Endothelial cell (in vitro differentiated cells): ENCODE measurements at regions not wholly inside any gene's neighbourhood (a gene's known extent, or its start where the extent isn't known, plus 50 kb on each side); places are given as distances from the start of the nearest gene placed in this dataset.

ENCODE experiments used
- DNase-seq: peaks from one replicate; pipeline ENCODE4 v3.0.0; 2021; ENCODE audit warnings: low spot score
- H3K27ac Mint-ChIP-seq: one replicate; pipeline ENCODE4 v1.8.0; 2021; ENCODE audit warnings: mixed read lengths, inconsistent platforms; ENCODE audit not compliant: unreplicated experiment
- H3K27me3 Mint-ChIP-seq: one replicate; pipeline ENCODE4 v1.8.0; 2021; ENCODE audit warnings: mild to moderate bottlenecking, moderate library complexity, mixed read lengths, inconsistent platforms; ENCODE audit not compliant: unreplicated experiment
- H3K36me3 Mint-ChIP-seq: one replicate; pipeline ENCODE4 v1.8.0; 2021; ENCODE audit warnings: mild to moderate bottlenecking, low read depth, mixed read lengths, inconsistent platforms; ENCODE audit not compliant: unreplicated experiment
- H3K4me1 Mint-ChIP-seq: one replicate; pipeline ENCODE4 v1.8.0; 2021; ENCODE audit warnings: mild to moderate bottlenecking, mixed read lengths, inconsistent platforms; ENCODE audit not compliant: unreplicated experiment
- H3K4me3 Mint-ChIP-seq: one replicate; pipeline ENCODE4 v1.8.0; 2021; ENCODE audit warnings: mild to moderate bottlenecking, mixed read lengths, inconsistent platforms; ENCODE audit not compliant: unreplicated experiment
- H3K9me3 Mint-ChIP-seq: one replicate; pipeline ENCODE4 v1.8.0; 2021; ENCODE audit warnings: mixed read lengths, inconsistent platforms; ENCODE audit not compliant: unreplicated experiment
- CTCF ChIP-seq: fragments of 200-600 bp; sonication (generic); IDR thresholded peaks from one replicate; pipeline ENCODE4 v1.5.0; 2021; ENCODE audit warnings: antibody characterized with exemption; ENCODE audit not compliant: unreplicated experiment

DNA sequence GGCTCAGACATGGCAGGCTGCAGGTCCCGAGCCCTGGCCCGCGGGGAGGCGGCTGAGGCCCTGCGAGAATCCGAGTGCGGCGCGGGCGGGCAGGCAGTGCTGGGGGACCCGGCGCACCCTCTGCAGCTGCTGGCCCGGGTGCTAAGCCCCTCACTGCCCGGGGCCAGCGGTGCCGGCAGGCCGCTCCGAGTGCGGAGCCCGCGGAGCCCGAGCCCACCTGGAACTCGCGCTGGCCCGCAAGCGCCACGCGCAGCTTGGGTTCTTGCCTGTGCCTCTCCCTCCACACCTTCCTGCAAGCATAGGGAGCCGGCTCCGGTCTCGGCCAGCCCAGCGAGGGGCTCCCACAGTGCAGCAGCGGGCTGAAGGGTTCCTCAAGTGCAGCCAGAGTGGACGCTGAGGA lies 97.5 kb downstream of the QDPR start:
- TF ChIP-seq CTCF, result no peak
- DNase-seq, result no peak
- Mint-ChIP-seq H3K4me1 (peaks cover 5% of the 10 kb centered on the region), H3K4me3 (no peak overlapping the region), H3K36me3 (peaks cover 3% of the 10 kb centered on the region), H3K27me3 (no peaks in the 10 kb centered on the region), H3K27ac (no peak overlapping the region), H3K9me3 (peaks cover 4% of the 10 kb centered on the region)

DNA sequence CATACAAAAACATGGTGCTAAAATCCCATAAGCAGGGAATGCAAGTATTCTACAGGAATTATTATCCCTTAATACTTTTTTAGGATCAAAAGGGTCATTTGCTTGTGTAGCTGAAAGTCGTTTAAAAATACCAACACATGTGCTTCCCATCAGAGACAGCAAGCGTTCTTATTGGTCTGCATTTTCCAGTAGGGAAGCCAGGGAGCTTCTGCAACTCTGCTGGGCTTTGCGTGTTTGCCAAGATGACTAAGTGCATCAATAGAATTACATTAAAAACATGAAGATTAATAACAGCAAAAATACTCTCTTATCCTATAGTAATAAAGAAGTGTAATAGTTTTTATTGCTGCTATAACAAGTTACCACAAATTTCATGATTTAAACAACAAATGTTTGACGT lies 111.2 kb downstream of the QDPR start:
- no peaks in the 10 kb centered on the region for H3K4me1 Mint-ChIP-seq
- no peak overlapping the region for H3K4me3 Mint-ChIP-seq
- DNase-seq, result no peak
- no peak overlapping the region for H3K27ac Mint-ChIP-seq
- no peak for TF ChIP-seq CTCF
- no peaks in the 10 kb centered on the region for H3K36me3 Mint-ChIP-seq
- no peaks in the 10 kb centered on the region for H3K9me3 Mint-ChIP-seq
- no peaks in the 10 kb centered on the region for H3K27me3 Mint-ChIP-seq

GRCh38 chr4:17398805-17399204 lies 113.1 kb downstream of the QDPR start:
- no peaks in the 10 kb centered on the region for H3K9me3 Mint-ChIP-seq
- H3K4me1 Mint-ChIP-seq, result no peaks in the 10 kb centered on the region

GRCh38 chr4:17398035-17398434 lies 113.9 kb downstream of the QDPR start:
- no peak overlapping the region for H3K27ac Mint-ChIP-seq
- no peaks in the 10 kb centered on the region for H3K4me1 Mint-ChIP-seq
- no peak for TF ChIP-seq CTCF
- H3K9me3 Mint-ChIP-seq, result no peaks in the 10 kb centered on the region
- no peak for DNase-seq
- H3K36me3 Mint-ChIP-seq, result no peaks in the 10 kb centered on the region
- no peak overlapping the region for H3K4me3 Mint-ChIP-seq
- peaks cover 5% of the 10 kb centered on the region for H3K27me3 Mint-ChIP-seq

More at GRCh38 chr4:17398805-17399204, 113.1 kb downstream of the QDPR start:
- no peak for DNase-seq
- no peak for TF ChIP-seq CTCF
- H3K4me3 Mint-ChIP-seq, result no peak overlapping the region
- no peaks in the 10 kb centered on the region for H3K36me3 Mint-ChIP-seq
- no peak overlapping the region for H3K27ac Mint-ChIP-seq
- H3K27me3 Mint-ChIP-seq, result peaks cover 5% of the 10 kb centered on the region

DNA sequence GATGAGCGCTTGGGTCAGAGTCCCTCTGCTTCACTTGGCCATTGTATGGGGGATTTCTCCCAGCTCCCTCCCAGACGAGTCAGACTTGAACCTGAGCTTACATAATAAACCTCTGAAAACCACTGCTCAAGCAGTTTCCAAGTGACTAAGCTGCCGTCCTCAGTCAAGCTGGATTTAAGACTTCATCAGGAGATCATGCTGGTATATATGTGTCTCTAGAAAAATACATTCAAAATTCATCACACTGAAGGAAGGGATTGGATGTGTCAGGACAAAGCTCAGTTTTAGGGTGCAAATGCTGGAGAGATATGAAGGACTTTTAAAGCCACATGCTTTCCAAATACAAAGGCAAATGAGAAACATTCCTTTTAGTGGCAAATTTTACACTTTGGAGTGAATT lies 114.3 kb downstream of the QDPR start:
- Mint-ChIP-seq H3K27ac (no peak overlapping the region), H3K27me3 (peaks cover 5% of the 10 kb centered on the region), H3K36me3 (no peaks in the 10 kb centered on the region), H3K4me3 (no peak overlapping the region), H3K9me3 (no peaks in the 10 kb centered on the region), H3K4me1 (no peaks in the 10 kb centered on the region)
- DNase-seq, result no peak
- TF ChIP-seq CTCF, result no peak
